ENCODE measurements at regions not wholly inside any gene's neighbourhood (a gene's known extent, or its start where the extent isn't known, plus 50 kb on each side); places are given as distances from the start of the nearest gene placed in this dataset.

- TF ChIP-seq POLR2A (IDR thresholded peaks at IDR 0.05) (no peak), CTCF (IDR thresholded peaks at IDR 0.05) (no peak)
Measured at GRCh38 chr18:22073411-22073810, 96.0 kb upstream of the GATA6 start.
